H1 (cell line): ENCODE measurements at regions not wholly inside any gene's neighbourhood (a gene's known extent, or its start where the extent isn't known, plus 50 kb on each side); places are given as distances from the start of the nearest gene placed in this dataset.

Source experiments
- CTCF ChIA-PET: fragments of 300-600 bp; sonication (Branson Sonifier 250); formaldehyde crosslinking; loops from one replicate; lab custom pipeline; 2021; ENCODE audit not compliant: partially characterized antibody; lab: Charles Lee
- POLR2A ChIA-PET: fragments of 300-600 bp; sonication (Branson Sonifier 250); formaldehyde crosslinking; loops from one replicate; lab custom pipeline; 2021; ENCODE audit warnings: inconsistent platforms; ENCODE audit not compliant: partially characterized antibody; lab: Charles Lee
- DNase-seq, 2 experiments: peaks; one replicate each; pipeline versions ENCODE4 v3.0.0 to v3.0.0-alpha.2; 2010 to 2022; ENCODE audit warnings: low spot score in 2 of 2, low read depth in 1 of 2, mixed read lengths in 1 of 2
- FAIRE-seq: peaks from 2 replicates; lab custom pipeline; 2011; peaks lifted over from hg19 to GRCh38; lab: Jason Lieb, UNC
- H2AFZ ChIP-seq: 2 replicates; pipeline ENCODE4 v1.8.1; 2012; ENCODE audit warnings: low read length, inconsistent platforms
- H2AK5ac ChIP-seq: 2 replicates; pipeline ENCODE4 v1.6.1; 2013; ENCODE audit warnings: low read depth, low read length
- H2BK120ac ChIP-seq: replicated peaks from 2 replicates; pipeline ENCODE3; 2013; ENCODE audit warnings: low read depth, low read length, inconsistent platforms
- H2BK12ac ChIP-seq: 2 replicates; pipeline ENCODE4 v1.6.1; 2013; ENCODE audit warnings: low read depth, low read length
- H2BK15ac ChIP-seq: 2 replicates; pipeline ENCODE4 v1.6.1; 2013; ENCODE audit warnings: low read length
- H2BK20ac ChIP-seq: 2 replicates; pipeline ENCODE4 v1.6.1; 2013; ENCODE audit warnings: low read length
- H2BK5ac ChIP-seq: 2 replicates; pipeline ENCODE4 v1.6.1; 2013; ENCODE audit warnings: low read depth, low read length
- H3K14ac ChIP-seq: 2 replicates; pipeline ENCODE4 v1.6.1; 2013; ENCODE audit warnings: inconsistent platforms; ENCODE audit not compliant: insufficient read length
- H3K18ac ChIP-seq: 2 replicates; pipeline ENCODE4 v1.6.1; 2013; ENCODE audit warnings: low read length; ENCODE audit errors: extremely low read depth
- H3K23ac ChIP-seq: 2 replicates; pipeline ENCODE4 v1.6.1; 2013; ENCODE audit warnings: inconsistent platforms; ENCODE audit not compliant: insufficient read length
- H3K23me2 ChIP-seq: 2 replicates; pipeline ENCODE4 v1.6.1; 2013; ENCODE audit warnings: low read depth, low read length
- H3K27ac ChIP-seq: 2 replicates; pipeline ENCODE4 v1.6.1; 2011; ENCODE audit warnings: low read depth, low read length, inconsistent platforms
- H3K27me3 ChIP-seq, 4 experiments: replicated peaks in 1 of 4; 1 replicate in 1 of 4; 2 replicates in 3 of 4; pipeline versions ENCODE4 v1.6.1 to v1.8.1; 2011 to 2013; ENCODE audit warnings: low read length in 3 of 4, mild to moderate bottlenecking in 3 of 4, inconsistent platforms in 2 of 4, mixed read lengths in 2 of 4, moderate library complexity in 1 of 4; ENCODE audit not compliant: control insufficient read depth in 3 of 4, insufficient read depth in 3 of 4; ENCODE audit errors: extremely low read depth in 1 of 4
- H3K36me3 ChIP-seq, 4 experiments: 2 replicates each; pipeline versions ENCODE4 v1.6.1 to v1.8.1; 2011 to 2013; ENCODE audit warnings: mild to moderate bottlenecking in 4 of 4, low read length in 3 of 4, moderate library complexity in 2 of 4, control low read depth in 1 of 4, inconsistent platforms in 1 of 4; ENCODE audit not compliant: insufficient read depth in 4 of 4, control insufficient read depth in 2 of 4
- H3K4ac ChIP-seq: replicated peaks from 2 replicates; pipeline ENCODE3; 2013; ENCODE audit warnings: low read length, low read depth, mixed read lengths, inconsistent platforms; ENCODE audit not compliant: insufficient read length
- H3K4me1 ChIP-seq, 4 experiments: replicated peaks in 1 of 4; 1 replicate in 1 of 4; 2 replicates in 3 of 4; pipeline versions ENCODE4 v1.6.1 to v1.8.1; 2011 to 2013; ENCODE audit warnings: low read length in 3 of 4, inconsistent platforms in 2 of 4, mixed read lengths in 1 of 4; ENCODE audit not compliant: insufficient read depth in 4 of 4, control insufficient read depth in 3 of 4
- H3K4me2 ChIP-seq, 2 experiments: 2 replicates each; pipeline versions ENCODE4 v1.6.1 to v1.8.1; 2011 to 2013; ENCODE audit warnings: low read depth in 2 of 2, low read length in 2 of 2, control low read depth in 1 of 2, inconsistent platforms in 1 of 2, mild to moderate bottlenecking in 1 of 2; ENCODE audit not compliant: insufficient read depth in 1 of 2
- H3K4me3 ChIP-seq, 4 experiments: fragments of 200-600, 300-600 bp in 1 of 4; sonication (generic), shearing (Covaris generic), sonication (Bioruptor Twin) in 1 of 4; 2 replicates each; pipeline versions ENCODE4 v1.5.1 to v1.8.1; 2011 to 2016; ENCODE audit warnings: low read length in 4 of 4, low read depth in 3 of 4, control low read depth in 2 of 4, inconsistent platforms in 2 of 4, mild to moderate bottlenecking in 2 of 4, mixed read lengths in 1 of 4, moderate library complexity in 1 of 4; ENCODE audit not compliant: insufficient read depth in 2 of 4; ENCODE audit errors: extremely low read depth in 1 of 4
- H3K56ac ChIP-seq: replicated peaks from 2 replicates; pipeline ENCODE3; 2013; ENCODE audit warnings: low read depth, mild to moderate bottlenecking, mixed read lengths, low read length, inconsistent platforms; ENCODE audit not compliant: insufficient read length
- H3K79me1 ChIP-seq: 2 replicates; pipeline ENCODE4 v1.6.1; 2013; ENCODE audit warnings: low read depth, low read length, control low read depth
- H3K79me2 ChIP-seq, 2 experiments: 2 replicates each; pipeline versions ENCODE4 v1.6.1 to v1.8.1; 2012 to 2013; ENCODE audit warnings: low read length in 2 of 2, mild to moderate bottlenecking in 2 of 2, inconsistent platforms in 1 of 2; ENCODE audit not compliant: insufficient read depth in 2 of 2, control insufficient read depth in 1 of 2
- H3K9ac ChIP-seq, 4 experiments: replicated peaks in 1 of 4; 1 replicate in 1 of 4; 2 replicates in 3 of 4; pipeline versions ENCODE4 v1.6.1 to v1.8.1; 2011 to 2013; ENCODE audit warnings: low read depth in 3 of 4, low read length in 3 of 4, control low read depth in 2 of 4, mild to moderate bottlenecking in 2 of 4, moderate library complexity in 2 of 4, inconsistent platforms in 1 of 4; ENCODE audit errors: extremely low read depth in 1 of 4
- H3K9me3 ChIP-seq, 2 experiments: 2 replicates each; pipeline versions ENCODE4 v1.6.1 to v1.8.1; 2012 to 2013; ENCODE audit warnings: mild to moderate bottlenecking in 2 of 2, moderate library complexity in 2 of 2, control low read depth in 1 of 2, inconsistent platforms in 1 of 2, low read depth in 1 of 2, low read length in 1 of 2, mixed read lengths in 1 of 2; ENCODE audit not compliant: insufficient read depth in 2 of 2
- H4K20me1 ChIP-seq, 2 experiments: replicated peaks in 1 of 2; 2 replicates each; pipeline versions ENCODE3 to v1.8.1; 2011 to 2013; ENCODE audit warnings: inconsistent platforms in 2 of 2, low read length in 2 of 2, mild to moderate bottlenecking in 1 of 2; ENCODE audit not compliant: insufficient read depth in 2 of 2, control insufficient read depth in 1 of 2
- H4K5ac ChIP-seq: 2 replicates; pipeline ENCODE4 v1.6.1; 2013; ENCODE audit warnings: low read length, low read depth, mixed read lengths, inconsistent platforms; ENCODE audit not compliant: insufficient read length
- H4K8ac ChIP-seq: 2 replicates; pipeline ENCODE4 v1.8.0; 2013; ENCODE audit warnings: mild to moderate bottlenecking, moderate library complexity, low read length, inconsistent platforms; ENCODE audit not compliant: insufficient read depth; ENCODE audit errors: extremely low read depth
- H4K91ac ChIP-seq: replicated peaks from 2 replicates; pipeline ENCODE3; 2013; ENCODE audit warnings: low read length, mixed read lengths, inconsistent platforms; ENCODE audit not compliant: insufficient read length
- BACH1 ChIP-seq: IDR thresholded peaks from 2 replicates; pipeline ENCODE4 v1.6.1; 2012; ENCODE audit warnings: low read length, improper control_type of control experiment
- BRCA1 ChIP-seq: IDR thresholded peaks from 2 replicates; pipeline ENCODE4 v1.6.1; 2012; ENCODE audit warnings: low read depth, low read length, improper control_type of control experiment
- CBX5 ChIP-seq: fragments of 300-800, 300-1000 bp; sonication (generic); IDR thresholded peaks from 2 replicates; pipeline ENCODE4 v1.7.1; 2016; ENCODE audit warnings: antibody characterized with exemption, low read length, low read depth
- CHD2 ChIP-seq: IDR thresholded peaks from 2 replicates; pipeline ENCODE4 v1.6.1; 2012; ENCODE audit warnings: low read length, improper control_type of control experiment
- CREB1 ChIP-seq: IDR thresholded peaks from 2 replicates; pipeline ENCODE4 v1.6.1; 2012; ENCODE audit warnings: inconsistent platforms
- EGR1 ChIP-seq: IDR thresholded peaks from 2 replicates; pipeline ENCODE4 v1.6.1; 2011; ENCODE audit warnings: low read depth, low read length, borderline replicate concordance
- EZH2 ChIP-seq: fragments of 200-600 bp; sonication (generic); IDR thresholded peaks from 2 replicates; pipeline ENCODE4 v1.7.1; 2012; ENCODE audit warnings: low read depth, mild to moderate bottlenecking, moderate library complexity, low read length, inconsistent platforms; ENCODE audit not compliant: severe bottlenecking
- KDM1A ChIP-seq: fragments of 200-600, 300-600 bp; sonication (generic); IDR thresholded peaks from 2 replicates; pipeline ENCODE4 v1.7.1; 2016; ENCODE audit warnings: mild to moderate bottlenecking, low read length, borderline replicate concordance
- KDM4A ChIP-seq: IDR thresholded peaks from one replicate; pipeline ENCODE4 v1.7.1; 2012; ENCODE audit warnings: low read depth, mild to moderate bottlenecking, moderate library complexity, low read length, inconsistent platforms; ENCODE audit not compliant: severe bottlenecking
- KDM5A ChIP-seq: fragments of 200-600 bp; IDR thresholded peaks from 2 replicates; pipeline ENCODE4 v1.7.1; 2012; ENCODE audit warnings: mild to moderate bottlenecking, low read length, inconsistent platforms, mixed read lengths
- POU5F1 ChIP-seq: IDR thresholded peaks from 2 replicates; pipeline ENCODE4 v1.6.1; 2011; ENCODE audit warnings: low read depth, mild to moderate bottlenecking, low read length, moderate library complexity
- RXRA ChIP-seq: IDR thresholded peaks from 2 replicates; pipeline ENCODE4 v1.6.1; 2011; ENCODE audit warnings: low read depth, mild to moderate bottlenecking, low read length, moderate library complexity; ENCODE audit not compliant: insufficient read depth
- SUZ12 ChIP-seq: fragments of 200-600 bp; sonication (generic); IDR thresholded peaks from 2 replicates; pipeline ENCODE4 v1.6.1; 2012; ENCODE audit warnings: mild to moderate bottlenecking, inconsistent platforms, low read length, moderate library complexity, mixed read lengths
- WGBS, 2 experiments: shearing (Covaris generic) in 1 of 2; methylation state at CpG; one replicate each; pipeline versions ENCODE4 v1.1.6 to v1.1.7; 2013 to 2015; ENCODE audit warnings: low lambda C conversion rate in 2 of 2, mixed read lengths in 2 of 2, inconsistent platforms in 1 of 2, low coverage in 1 of 2, missing lambda C conversion rate in 1 of 2; ENCODE audit not compliant: insufficient replicate concordance in 2 of 2, insufficient coverage in 1 of 2, insufficient read length in 1 of 2; ENCODE audit errors: extremely low coverage in 1 of 2, missing lambda C conversion rate in 1 of 2; 5-methylcytosine and 5-hydroxymethylcytosine counted together
- TF ChIP-seq, protein P1 (sequence below): IDR thresholded peaks from 2 replicates; pipeline ENCODE4 v1.6.1; 2012; ENCODE audit warnings: low read length, inconsistent platforms

DNA sequence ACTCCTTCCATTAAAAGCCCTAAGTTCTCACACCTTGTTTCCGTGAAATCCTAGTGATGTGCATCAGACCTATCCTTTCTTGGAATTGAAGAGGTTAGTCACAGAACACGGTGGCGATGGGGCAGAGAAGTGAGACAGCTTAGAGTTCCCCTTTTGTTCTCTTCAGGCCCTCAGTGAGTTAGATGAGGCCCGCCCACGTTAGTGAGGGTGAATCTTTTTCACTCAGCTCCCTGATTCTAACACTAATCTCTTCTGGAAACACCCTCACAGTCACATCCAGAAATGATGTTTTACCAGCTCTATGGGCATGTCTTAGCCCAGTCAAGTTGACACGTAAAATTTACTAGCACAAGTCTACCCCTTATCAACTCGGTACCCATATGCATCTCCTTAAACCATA, 172.7 kb upstream of the NOX3 start:
- H3K23ac ChIP-seq, result no peak overlapping the region
- no peaks in the 10 kb centered on the region for H3K36me3 ChIP-seq
- no peak overlapping the region for H4K5ac ChIP-seq
- no peak overlapping the region for H2AK5ac ChIP-seq
- H3K4ac ChIP-seq, result no peak overlapping the region
- H3K4me2 ChIP-seq, result no peak overlapping the region
- WGBS, 2 experiments, result 88% methylated on average over 7 of the region's 7 CpGs; no CpG with 5 or more reads in 1 of the 2 experiments
- no peak overlapping the region for H4K91ac ChIP-seq
- peaks cover 1 to 5% (median 2%) of the 10 kb centered on the region in 4 experiments; a peak in 4 of 7 replicates for H3K4me1 ChIP-seq
- H2BK20ac ChIP-seq, result no peak overlapping the region
- H4K8ac ChIP-seq, result no peak overlapping the region
- no peaks in the 10 kb centered on the region for H4K20me1 ChIP-seq
- POLR2A ChIA-PET, result no interaction called here
- H3K27me3 ChIP-seq, result no peaks in the 10 kb centered on the region
- H3K79me2 ChIP-seq, result no peaks in the 10 kb centered on the region
- peak overlapping the region; percentile 97 for H2AFZ ChIP-seq
- H3K79me1 ChIP-seq, result no peaks in the 10 kb centered on the region
- no peak overlapping the region for H2BK15ac ChIP-seq
- no peak overlapping the region for H2BK5ac ChIP-seq
- H3K4me3 ChIP-seq, result no peak overlapping the region
- H3K23me2 ChIP-seq, result no peaks in the 10 kb centered on the region
- FAIRE-seq (no peak), DNase-seq (no peak)
- CTCF ChIA-PET, result no interaction called here
- H2BK120ac ChIP-seq, result no peak overlapping the region
- H3K27ac ChIP-seq, result no peak overlapping the region
- H3K9ac ChIP-seq, result no peak overlapping the region
- H3K9me3 ChIP-seq, result no peaks in the 10 kb centered on the region
- H3K56ac ChIP-seq, result no peak overlapping the region
- H3K14ac ChIP-seq, result no peak overlapping the region
- H3K18ac ChIP-seq, result no peak overlapping the region
- no peak overlapping the region for H2BK12ac ChIP-seq
- TF ChIP-seq KDM4A (no peak), CBX5 (no peak), KDM5A (no peak), EGR1 (no peak), KDM1A (no peak), BACH1 (no peak), CREB1 (no peak), CHD2 (no peak), RXRA (no peak), EZH2 (no peak), SUZ12 (no peak), BRCA1 (no peak), POU5F1 (no peak)
- TF ChIP-seq, protein P1, sequence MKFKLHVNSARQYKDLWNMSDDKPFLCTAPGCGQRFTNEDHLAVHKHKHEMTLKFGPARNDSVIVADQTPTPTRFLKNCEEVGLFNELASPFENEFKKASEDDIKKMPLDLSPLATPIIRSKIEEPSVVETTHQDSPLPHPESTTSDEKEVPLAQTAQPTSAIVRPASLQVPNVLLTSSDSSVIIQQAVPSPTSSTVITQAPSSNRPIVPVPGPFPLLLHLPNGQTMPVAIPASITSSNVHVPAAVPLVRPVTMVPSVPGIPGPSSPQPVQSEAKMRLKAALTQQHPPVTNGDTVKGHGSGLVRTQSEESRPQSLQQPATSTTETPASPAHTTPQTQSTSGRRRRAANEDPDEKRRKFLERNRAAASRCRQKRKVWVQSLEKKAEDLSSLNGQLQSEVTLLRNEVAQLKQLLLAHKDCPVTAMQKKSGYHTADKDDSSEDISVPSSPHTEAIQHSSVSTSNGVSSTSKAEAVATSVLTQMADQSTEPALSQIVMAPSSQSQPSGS, result no peak
